H4 (cell line): ENCODE measurements at regions not wholly inside any gene's neighbourhood (a gene's known extent, or its start where the extent isn't known, plus 50 kb on each side); places are given as distances from the start of the nearest gene placed in this dataset.

Experiments used
- DNase-seq: peaks from one replicate; pipeline ENCODE4 v3.0.0-alpha.2; 2015; ENCODE audit warnings: low spot score

GRCh38 chr21:39056636-39057035 lies 126.6 kb downstream of the PSMG1 start:
- DNase-seq = no peak

DNA sequence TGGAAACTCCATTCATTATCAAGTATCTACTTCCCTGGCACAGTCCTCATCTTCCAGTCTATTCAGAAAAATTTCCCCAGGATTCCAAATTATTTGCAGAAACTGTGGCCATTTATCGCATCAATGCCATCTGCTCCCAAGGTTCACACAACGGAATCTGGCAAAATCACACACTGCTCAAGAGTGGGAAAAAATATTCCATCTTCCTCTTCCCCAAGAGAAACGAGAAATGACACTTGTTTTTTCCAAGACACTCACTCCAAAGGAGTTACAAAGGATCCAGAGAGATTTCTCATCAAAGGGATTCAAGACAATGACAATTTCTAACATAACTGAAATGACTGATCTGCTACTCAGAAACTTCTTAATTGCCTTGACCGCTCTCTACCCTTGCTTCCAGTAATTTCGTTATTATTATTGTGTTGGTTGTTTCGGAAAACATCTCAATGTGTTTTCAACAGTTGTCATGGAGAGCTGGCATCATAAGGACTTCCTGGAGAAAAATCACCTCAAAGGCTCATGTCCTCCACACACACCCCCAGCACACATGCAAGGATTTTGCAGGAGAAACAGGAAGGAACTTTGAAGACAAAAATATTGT lies 128.0 kb downstream of the PSMG1 start:
- DNase-seq = no peak

DNA sequence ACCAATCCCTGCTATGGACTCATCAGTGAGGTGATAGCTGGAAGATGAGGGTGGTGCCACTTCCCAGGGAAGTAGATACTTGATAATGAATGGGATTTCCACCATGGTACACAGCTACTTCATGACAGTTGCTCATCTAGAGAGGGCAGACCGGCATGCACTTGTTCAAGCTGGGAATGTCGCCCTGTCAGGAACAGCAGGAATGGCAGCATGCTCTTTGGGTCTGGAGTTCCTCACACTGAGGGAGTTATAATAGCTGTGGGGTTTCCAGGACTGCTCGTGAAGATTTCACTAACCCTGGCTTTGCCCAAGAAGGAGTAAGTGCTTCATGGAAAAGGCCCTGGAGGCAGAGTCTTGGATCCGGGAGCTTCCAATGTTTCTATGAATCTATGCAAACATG lies 129.2 kb downstream of the PSMG1 start:
- DNase-seq = no peak

DNA sequence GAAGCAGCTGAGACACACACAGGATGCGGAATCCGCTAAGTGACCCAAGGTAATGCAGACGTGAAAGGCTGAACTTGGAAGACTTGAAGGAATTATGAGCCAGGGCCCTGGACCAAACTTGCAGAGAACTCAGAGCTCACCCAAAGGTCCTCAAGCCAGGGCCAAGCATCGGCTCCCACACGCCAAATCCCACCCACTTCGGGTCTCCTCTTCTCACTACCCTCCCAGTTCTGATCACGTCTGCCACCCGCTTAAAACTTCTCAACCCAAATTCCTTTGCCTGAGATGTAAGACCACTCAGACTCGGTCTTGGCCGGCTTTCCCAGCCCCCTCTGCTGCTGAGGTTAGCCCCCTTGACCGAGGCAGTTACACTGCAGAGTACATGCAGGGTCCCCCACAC lies 130.1 kb downstream of the PSMG1 start:
- DNase-seq = no peak

DNA sequence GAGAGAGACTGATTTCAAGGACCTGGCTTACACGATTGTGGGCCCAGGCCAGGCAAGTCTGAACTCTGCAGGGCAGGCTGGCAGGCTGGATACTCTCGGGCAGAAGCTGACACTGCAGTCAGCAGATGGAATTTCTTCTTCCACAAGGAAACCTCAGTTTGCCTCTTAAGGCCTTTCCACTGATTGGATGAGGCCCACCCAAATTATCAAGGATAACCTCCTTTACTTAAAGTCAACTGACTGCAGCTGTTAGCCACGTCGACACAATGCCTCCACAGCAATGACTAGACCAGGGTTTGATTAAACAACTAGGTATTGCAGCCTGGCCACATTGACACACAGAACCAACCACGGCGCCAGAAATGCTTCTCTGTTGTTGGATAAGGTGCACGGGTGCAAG lies 130.5 kb downstream of the PSMG1 start:
- DNase-seq = no peak

DNA sequence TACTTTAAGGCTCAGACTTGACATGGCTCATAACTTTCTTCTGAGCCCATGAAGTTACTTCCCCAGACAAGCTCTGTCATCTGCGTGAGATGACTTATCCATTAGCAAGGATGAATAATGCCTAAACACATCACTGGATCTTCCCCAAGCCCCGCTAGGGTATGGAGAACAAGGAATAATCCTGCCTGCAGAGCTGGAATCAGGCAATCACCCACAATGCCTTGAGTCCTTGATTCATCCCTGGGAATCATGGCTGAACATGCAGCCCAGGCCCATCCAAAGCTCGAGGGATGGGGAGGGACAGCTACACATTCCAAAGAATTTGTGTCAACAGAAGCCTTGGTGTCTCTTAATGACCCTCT lies 131.7 kb downstream of the PSMG1 start:
- no peak for DNase-seq

GRCh38 chr21:39050841-39051587 lies 132.2 kb downstream of the PSMG1 start:
- no peak for DNase-seq

- DNase-seq = no peak
Measured at GRCh38 chr21:39048574-39048973, 134.7 kb downstream of the PSMG1 start.

DNA sequence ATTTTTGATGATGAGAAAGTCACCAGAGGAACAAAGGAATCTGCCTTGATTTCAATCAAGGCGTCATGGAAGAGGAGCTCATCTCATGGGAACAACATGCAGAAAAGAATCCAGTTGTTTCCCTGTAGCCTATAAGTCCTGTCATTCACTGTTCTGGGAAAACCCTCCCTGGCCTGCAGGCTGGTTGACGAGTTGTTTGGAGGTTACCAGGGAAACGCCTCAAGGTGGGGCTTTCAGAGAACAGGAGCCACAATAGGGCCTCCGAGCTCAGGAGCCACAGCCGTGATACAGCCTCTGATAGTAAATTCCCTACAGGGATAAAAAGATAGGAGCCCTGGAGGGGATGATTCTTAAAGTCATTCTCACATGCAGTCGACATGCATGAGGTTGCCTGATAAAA lies 135.2 kb downstream of the PSMG1 start:
- DNase-seq = no peak

DNA sequence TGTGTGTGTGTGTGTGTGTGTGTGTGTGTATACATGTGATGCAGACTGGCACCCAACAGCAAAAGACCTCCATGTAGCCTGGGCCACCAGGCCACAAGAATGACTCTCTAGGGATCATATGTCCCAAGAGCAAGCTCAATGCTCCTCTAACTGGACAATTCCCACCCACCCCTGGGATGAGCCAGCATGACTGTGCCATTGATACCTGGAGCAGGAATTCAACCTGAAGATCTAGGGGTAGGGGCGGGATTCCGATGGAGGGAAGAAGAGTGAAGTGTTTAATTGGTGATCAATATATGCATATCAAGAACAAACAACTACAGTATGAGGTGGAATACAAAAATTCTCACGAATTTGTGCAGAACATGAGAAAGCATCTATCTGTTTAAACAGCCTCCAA lies 136.2 kb downstream of the PSMG1 start:
- no peak for DNase-seq

GRCh38 chr21:39046236-39046916 lies 136.9 kb downstream of the PSMG1 start:
- no peak for DNase-seq

GRCh38 chr21:39041816-39042215 lies 141.4 kb downstream of the PSMG1 start:
- DNase-seq = no peak

DNA sequence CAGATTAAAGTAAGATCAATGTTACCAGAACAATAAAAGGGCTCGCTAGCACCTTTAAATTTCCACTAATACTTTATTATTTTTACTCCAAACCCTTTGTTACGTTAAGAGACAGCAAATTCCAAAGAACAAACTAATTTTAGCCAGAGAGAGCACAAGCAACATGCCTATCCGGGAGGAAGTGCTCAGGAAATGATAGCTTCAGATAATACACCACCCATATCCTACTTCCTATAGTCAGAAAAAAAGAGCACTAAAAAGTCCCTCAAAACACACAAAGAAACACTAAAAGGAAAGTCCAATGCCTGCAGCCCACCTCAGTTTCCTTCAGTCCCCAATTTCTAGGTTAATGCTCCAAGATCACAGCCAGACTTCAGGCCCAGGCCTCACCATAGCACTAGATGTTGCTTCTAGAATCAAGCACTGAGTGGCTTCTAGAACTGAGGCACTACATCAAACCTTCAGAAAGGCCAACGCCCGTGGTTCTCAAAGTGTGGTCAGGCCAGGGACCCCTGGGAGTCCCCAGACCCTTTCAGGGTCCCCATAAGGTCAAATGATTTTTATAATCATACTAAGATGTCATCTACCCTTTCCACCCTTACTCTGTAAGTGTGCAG lies 142.6 kb downstream of the PSMG1 start:
- DNase-seq = no peak

DNA sequence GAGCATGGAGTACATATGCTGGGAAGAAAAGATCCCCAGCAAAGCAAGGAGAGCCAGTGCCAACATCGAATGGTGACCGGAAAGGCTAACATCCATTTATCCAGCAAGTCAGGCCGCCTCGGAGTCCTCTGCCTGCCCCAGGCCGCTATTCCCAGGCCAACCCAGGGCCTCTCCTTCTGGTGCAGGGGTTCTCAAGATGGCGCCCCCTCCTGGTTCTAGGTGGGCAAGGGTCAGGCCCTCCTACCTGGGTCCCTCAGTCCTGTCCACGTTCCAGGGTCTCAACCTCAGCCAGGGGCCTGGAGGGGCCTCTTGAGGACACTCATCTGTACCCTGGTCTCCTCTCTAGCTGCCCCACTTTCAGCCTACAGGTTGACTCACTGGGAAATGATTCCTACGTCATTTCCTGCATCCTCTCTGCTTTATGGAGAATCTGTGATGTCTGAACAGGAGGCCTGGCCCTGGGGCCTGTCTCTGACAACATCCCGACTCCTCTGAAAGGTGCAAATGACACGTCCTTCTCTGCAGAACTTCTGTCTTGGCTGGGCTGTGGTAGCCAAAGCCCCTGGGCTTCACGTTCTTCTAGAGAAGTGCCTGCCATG lies 145.3 kb downstream of the PSMG1 start:
- no peak for DNase-seq

DNA sequence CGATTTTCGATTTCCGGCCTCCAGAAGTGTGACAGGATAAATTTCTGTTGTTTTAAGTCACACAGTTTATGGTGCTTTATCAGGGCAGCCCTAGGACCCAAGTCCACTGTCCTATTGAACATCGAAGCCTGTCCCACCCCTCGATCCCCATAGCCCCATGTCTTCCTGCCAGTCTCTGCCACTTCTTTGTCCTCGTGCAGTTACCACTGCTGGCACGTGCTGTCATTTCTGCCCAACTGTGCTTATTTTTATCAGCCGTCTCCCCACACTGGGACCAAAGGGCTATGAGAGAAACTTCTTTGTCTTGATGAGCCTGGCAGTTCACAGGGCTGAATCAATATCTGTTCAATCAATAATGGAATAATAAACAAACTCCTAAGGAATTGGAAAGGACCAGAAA lies 146.7 kb downstream of the PSMG1 start:
- DNase-seq = no peak

DNA sequence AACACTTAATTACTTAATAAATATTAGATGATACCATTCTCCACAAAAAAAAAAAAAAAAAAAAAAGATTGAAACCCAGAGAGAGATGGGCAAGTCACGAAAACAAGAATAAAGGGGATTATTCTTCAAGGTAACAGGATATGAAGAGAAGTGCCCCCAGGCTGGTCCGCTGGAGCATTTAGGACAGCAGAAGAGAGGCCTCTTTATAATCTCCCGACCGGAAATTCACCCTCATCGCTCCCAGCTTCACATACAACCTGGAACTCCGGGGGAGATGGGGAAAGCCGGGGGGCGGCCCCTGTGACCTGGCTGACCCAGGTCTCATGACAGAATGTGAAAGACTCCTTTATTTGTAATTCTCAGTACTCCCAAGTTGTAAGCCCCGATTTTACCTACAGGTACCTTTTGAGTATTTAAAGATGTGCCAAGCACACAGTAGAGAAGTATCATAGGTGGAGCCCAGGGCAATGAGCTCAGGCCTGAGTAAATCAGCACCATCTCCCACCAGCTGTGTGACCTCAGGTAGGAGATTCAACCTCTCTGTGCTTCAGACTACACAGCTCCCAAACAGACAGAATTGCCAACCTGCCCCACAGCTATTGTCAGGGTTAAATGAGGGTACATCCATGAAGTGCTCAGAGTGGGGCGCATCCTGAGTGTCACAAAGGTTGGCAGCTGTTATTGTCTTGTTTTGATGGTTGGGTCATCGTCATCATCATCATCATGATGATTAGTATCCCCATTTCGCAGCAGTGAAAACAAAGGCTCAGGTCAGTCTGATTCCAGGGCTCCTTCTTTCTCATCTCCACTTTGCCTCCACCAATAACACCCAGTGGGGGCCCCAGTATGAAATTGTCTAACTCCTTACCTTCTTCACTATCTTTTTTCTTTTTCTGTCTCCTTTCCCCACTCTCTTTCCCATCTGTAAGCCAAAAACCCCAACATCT lies 148.4 kb downstream of the PSMG1 start:
- no peak for DNase-seq

DNA sequence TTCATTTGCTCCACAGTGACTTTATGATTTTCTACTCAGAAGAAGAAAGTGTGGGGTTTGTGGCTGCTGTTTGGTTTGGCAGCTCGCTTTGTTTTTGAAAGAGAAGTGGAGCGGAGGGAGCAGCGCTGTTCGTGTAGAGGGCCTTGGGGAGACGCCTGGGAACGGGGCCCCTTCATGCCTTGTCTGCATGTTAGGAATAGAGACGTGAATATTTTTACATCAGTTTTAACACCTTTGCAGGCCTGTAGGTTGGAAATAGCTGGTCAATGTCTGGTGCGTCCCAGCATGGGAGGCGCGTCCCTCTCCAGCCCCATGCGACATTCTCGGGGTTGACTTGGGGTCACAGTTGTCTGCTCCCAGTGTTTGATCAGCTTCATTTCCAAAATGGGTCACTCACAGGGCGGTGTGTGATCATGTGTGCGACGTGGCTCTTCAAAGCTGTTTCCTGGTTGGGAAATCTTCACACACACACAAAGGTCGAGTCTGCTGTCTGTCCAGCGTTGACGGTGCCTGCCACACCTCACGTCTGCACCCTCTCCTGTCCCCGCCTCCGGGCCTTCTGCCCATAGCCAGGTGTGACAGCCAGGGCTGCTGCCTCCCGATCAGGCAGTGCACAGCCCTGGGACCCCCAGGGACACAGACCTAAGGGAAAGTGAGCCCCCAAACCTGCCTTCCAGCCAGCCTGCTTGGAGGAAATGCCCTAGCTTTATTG lies 149.2 kb downstream of the PSMG1 start:
- no peak for DNase-seq

GRCh38 chr21:39029900-39030884 lies 153.1 kb downstream of the PSMG1 start:
- DNase-seq = no peak

DNA sequence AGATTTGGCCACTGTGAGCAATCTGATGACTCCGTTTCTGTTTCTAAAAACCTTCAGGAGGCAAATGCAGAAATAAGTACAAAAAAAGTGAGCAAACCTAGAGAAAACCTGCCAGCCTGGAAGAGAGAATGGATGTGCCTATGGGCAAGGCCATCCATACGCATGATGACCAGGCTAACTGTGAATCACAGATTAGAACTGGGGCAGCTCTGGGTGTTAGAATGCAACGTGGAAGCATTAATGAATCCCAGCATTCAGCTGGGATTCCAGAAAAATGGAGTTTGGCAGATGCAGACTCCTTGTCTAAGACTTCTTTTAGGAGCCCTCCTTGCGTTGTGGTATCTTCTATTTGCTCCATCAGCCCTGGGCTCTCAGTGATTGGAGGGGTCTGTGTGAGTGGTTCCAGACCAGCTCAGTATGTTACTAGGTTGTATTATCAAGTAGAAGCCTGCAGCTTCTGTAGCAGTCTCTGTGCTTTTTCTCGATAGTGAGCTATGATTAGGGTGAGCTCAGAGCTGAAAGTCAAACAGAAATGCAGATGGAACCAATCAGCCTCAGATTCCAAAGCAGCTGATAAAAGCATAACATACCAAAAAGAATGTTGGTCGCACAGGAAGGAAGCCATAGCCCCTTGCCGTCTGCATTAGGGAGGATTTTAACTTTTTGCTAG lies 154.0 kb downstream of the PSMG1 start:
- DNase-seq = no peak
